H1 (cell line): ENCODE measurements at regions not wholly inside any gene's neighbourhood (a gene's known extent, or its start where the extent isn't known, plus 50 kb on each side); places are given as distances from the start of the nearest gene placed in this dataset.

ENCODE experiments used
- ATF2 ChIP-seq: IDR thresholded peaks from 2 replicates; pipeline ENCODE4 v1.6.1; 2012; ENCODE audit warnings: low read length, inconsistent platforms
- SIX5 ChIP-seq: IDR thresholded peaks from 2 replicates; pipeline ENCODE4 v1.6.1; 2011; ENCODE audit warnings: mild to moderate bottlenecking, low read depth, low read length
- SP2 ChIP-seq: IDR thresholded peaks from 2 replicates; pipeline ENCODE4 v1.6.1; 2012; ENCODE audit warnings: mild to moderate bottlenecking, low read length, inconsistent platforms

GRCh38 chr13:111570911-111571310 lies 250.5 kb downstream of the TEX29 start (continued):
- no peak for TF ChIP-seq ATF2
- no peak for TF ChIP-seq SP2
- TF ChIP-seq SIX5, result no peak
